ENCODE measurements at regions not wholly inside any gene's neighbourhood (a gene's known extent, or its start where the extent isn't known, plus 50 kb on each side); places are given as distances from the start of the nearest gene placed in this dataset.

GRCh38 chr3:117616227-117616626 is 906.6 kb downstream of the TUSC7 start:
- no peak for DNase-seq (ENCODE audit: low read depth)

- no peak for DNase-seq (ENCODE audit: low read depth)
Observed at GRCh38 chr3:117617906-117618305, 908.3 kb downstream of the TUSC7 start.

DNA sequence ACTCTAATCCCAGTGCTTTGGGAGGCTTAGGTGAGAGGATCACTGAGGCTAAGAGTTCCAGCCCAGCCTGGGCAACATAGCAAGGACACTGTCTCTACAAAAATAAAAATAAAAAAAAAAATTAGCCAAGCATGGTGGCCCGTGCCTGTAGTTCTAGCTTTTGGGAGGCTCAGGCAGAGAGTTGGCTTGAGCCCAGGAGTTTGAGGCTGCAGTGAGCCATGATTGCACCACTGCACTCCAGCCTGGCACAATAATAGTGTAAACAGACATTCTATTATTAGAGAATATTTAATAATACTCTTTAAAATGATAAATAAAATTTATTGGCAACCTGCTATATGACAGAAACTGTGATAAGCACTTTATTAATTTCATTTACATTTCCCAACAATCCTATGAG is 908.9 kb downstream of the TUSC7 start:
- DNase-seq (ENCODE audit: low read depth), result no peak

DNA sequence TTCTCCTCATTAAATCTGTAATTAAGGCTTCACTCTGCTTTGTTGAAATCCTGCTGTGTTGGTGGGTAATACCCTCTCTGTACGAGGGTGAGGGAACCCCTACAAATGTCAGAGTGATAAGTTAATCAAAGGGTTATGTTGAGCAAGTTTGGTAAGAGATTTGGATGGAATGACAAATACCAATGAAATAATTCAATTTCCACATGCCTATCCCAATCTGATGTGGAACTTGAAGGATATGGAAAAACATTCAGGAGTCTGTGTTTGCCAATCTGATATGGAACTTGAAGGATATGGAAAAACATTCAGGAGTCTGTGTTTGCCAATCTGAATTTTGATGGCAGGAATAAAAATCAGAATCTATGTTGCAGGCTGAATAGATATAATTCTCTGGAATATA is 910.2 kb downstream of the TUSC7 start:
- no peak for DNase-seq (ENCODE audit: low read depth)

- DNase-seq (ENCODE audit: low read depth), result peak; percentile 68
Observed at GRCh38 chr3:117622171-117622841, 912.7 kb downstream of the TUSC7 start.

DNA sequence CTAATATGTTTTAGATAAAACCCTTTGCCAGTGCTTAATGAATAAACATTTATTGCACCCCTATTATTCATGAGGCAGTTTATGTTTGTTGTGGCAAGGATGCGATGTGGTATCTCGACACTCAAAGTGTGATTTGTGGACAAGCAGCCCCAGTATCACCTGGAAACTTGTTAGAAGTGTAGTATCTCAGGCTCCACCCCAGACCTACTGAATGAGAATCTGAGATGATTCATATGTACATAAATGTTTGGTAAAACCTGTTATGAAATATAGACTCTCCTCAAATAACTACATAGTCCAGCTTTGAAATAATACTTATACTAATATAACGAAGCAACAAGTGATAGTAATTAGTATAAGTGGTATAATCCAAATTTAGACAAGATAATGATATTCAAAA is 914.8 kb downstream of the TUSC7 start:
- no peak for DNase-seq (ENCODE audit: low read depth)

DNA sequence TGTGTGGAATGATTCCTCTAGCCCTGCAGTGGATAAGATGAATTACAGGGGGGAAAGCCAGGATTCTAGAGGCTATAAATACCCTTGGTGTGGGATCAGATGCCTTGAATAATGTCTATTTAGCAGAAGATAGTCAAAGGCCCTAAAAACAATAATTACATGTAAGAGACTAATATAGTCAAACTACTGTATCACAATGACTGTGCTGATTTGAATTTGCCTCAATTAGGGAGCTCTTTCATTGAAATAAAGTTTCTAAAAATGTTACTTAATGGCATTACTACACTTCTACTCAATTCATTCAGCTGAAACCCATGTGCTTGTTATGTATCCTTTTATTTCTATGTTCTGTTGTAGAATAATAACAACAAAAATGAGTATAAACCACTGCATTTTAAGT is 915.6 kb downstream of the TUSC7 start:
- no peak for DNase-seq (ENCODE audit: low read depth)

DNA sequence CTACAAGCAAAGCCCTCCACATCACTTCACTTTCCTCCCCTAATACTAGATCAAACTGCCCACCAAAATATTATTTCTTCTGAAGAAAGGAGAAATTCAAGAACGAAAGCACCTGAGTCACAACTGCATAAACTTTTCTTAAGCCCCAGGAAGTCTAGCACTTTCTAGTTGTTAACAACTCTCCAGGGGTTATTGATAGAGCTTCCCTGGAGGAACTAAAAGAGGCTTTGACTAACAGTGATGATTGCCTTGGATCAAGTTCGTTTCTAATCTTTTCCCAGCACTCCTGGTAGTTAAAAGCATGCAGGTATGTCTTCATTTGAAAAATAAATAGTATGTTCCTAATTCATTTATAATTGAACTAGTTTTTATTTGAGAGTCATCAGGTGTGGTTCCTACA is 917.0 kb downstream of the TUSC7 start:
- no peak for DNase-seq (ENCODE audit: low read depth)

- peak; percentile 81 for DNase-seq (ENCODE audit: low read depth)
Observed at GRCh38 chr3:117628823-117629291, 919.3 kb downstream of the TUSC7 start.

DNA sequence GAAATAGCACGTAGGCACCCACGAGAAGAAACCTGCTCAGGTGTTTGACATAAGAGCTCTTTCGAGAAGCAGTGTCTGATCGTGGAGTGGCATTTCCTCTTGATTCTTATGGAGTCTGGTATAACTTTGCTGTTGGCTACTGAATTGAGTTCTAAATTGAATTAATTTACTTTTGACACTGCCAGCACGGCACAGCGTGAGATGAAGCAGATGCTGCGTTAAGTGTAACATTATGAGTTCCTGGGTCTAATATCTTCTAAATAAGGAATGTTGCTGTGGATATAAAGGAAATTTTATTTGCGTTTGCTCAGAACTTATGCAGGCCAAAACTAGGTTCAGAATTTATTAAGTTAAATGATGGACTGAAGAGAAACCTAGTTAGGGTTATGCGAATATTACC is 919.9 kb downstream of the TUSC7 start:
- DNase-seq (ENCODE audit: low read depth), result no peak

GRCh38 chr3:117630469-117630868 is 920.9 kb downstream of the TUSC7 start:
- DNase-seq (ENCODE audit: low read depth), result no peak

DNA sequence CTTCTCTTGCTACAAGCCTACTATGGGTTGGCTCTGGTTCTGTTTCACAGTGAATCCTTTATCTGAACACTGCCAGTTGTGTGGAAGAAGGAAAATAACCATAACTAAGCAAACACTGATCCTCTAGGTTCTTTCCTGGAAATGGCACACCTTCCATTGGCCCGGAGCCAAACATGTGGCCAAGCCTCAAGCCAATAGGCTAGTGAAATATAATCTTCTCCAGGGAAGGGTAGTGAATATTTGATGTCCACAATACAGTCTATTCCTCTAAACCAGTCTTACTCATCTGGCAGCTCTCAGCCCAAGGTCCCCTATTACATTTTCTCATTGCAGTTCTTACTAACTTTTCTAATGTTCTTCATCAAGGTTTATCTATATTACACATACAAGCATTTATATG is 921.3 kb downstream of the TUSC7 start:
- DNase-seq (ENCODE audit: low read depth), result no peak

GRCh38 chr3:117631781-117632180 is 922.2 kb downstream of the TUSC7 start:
- DNase-seq (ENCODE audit: low read depth), result no peak

- DNase-seq (ENCODE audit: low read depth), result no peak
Observed at GRCh38 chr3:117632191-117632590, 922.6 kb downstream of the TUSC7 start.

DNA sequence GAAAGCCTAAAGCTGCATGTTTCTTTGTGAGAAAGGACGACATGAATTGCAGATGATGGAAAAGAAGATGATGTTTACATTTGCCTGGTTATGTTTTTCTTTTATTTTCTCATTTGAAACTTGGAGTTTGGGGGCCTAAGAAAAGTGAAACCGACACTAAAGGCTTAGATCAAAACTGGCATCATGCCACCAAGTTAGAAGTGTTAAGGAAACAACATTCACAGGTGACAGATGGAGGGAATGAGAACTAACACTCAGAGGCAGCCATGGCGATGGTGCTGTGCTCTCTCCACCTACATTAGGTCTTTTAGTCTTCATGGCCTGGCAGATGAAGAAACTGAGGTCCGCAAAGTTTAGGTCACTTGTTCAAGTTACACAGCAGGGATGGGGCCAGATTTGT is 923.6 kb downstream of the TUSC7 start:
- no peak for DNase-seq (ENCODE audit: low read depth)

- no peak for DNase-seq (ENCODE audit: low read depth)
Observed at GRCh38 chr3:117637666-117638065, 928.1 kb downstream of the TUSC7 start.

DNA sequence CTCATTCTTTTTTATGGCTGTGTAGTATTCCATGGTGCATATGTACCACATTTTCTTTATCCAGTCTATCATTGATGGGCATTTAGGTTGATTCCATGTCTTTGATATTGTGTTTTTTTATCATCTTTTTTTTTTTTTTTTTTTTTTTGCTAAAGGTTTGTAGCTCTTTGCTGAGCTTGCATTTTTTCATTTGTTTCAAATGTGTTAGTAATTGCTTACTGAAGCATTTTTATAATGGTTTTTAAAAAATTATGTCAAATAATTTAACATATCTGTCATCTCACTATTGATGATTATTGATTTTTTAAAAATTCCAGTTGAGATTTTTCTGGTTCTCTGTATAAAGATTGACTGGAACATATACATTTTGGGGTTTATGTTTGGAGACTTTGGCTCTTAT is 934.6 kb downstream of the TUSC7 start:
- no peak for DNase-seq (ENCODE audit: low read depth)

DNA sequence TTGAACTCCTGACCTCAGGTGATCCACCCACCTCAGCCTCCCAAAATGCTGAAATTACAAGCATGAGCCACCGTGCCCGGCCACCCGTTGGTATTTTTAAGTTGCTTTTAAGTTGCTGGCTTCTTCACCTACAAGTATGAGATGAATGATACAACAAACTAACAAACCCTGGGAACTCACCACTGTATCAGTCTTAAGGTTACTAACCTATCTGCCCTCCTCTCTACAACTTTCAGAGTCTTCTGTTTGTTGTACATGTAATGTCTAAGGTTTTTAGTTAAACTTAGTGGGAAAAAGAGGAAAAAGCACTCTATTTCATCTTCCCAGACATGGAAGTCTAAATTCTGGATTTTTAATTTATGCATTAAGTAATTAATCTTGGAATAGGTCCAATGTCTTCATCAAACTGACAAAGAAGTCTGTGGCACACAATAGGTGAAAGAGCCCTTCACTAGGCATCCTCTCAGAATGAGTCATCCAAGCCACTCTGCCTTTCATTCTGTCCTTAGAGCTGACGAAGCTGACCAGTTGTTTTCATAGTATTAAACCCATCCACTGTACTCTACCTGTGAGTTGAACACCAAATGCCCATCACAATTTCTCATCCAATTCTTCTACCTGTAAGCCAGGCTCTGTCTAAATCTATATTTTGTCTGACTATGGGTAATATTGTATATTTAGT is 936.1 kb downstream of the TUSC7 start:
- DNase-seq (ENCODE audit: low read depth), result no peak

DNA sequence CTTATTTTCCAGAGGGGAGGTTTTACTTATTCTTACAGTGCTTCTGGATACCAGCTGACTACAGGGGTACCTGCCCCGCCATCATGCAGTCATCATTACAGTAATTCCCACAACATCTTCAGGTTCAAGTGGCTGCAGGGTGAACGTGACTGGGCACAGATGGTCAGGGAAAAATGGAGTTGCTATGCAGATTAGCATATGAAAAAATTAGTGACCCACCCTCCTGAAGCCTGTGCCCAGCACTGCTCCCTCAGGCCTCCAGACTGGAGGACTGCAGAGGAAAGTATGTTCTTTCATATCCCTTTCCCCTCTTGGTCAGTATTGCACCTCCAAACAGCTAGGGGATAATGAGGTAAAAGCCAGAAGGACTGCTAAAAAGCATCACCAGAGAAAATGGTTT is 937.9 kb downstream of the TUSC7 start:
- no peak for DNase-seq (ENCODE audit: low read depth)

DNA sequence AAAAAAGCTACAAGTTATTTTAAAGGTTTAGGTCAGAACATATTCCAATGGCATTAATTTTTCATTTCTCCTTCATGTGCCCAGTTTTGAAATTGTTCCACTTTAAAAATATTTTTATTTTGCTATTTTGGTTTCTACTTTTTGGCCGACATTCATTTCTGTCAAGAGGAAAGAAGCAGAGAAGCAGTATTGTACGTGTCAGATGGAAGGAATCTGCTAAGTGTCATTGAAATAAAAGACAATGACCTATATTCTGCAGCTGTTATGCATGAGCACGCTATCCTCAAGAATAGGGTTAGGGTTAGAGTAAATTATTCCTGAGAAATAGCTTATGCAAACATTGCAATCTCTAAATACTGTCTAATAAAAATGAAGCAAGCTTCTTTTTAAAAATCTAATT is 941.7 kb downstream of the TUSC7 start:
- DNase-seq (ENCODE audit: low read depth), result no peak

GRCh38 chr3:117656391-117656790 is 946.8 kb downstream of the TUSC7 start:
- DNase-seq (ENCODE audit: low read depth), result no peak

DNA sequence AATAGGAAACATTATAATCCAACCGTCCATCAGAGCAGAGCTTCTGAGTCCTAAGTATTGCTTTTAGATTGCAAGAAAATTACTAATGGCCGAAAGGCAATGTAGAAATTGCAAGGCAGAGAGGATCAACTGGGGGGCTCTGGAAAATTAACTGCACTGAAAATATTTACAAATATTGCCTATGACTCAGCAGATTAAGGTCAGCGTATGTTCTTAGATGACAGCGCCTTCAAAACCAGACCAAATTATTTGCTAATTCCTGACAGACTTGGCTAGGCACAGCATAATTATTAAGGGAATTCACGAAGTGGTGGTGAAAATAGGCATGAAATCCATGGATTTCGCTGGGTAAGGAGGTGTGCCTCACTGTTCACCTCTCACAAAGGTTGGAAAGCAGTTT is 947.7 kb downstream of the TUSC7 start:
- DNase-seq (ENCODE audit: low read depth), result no peak

DNA sequence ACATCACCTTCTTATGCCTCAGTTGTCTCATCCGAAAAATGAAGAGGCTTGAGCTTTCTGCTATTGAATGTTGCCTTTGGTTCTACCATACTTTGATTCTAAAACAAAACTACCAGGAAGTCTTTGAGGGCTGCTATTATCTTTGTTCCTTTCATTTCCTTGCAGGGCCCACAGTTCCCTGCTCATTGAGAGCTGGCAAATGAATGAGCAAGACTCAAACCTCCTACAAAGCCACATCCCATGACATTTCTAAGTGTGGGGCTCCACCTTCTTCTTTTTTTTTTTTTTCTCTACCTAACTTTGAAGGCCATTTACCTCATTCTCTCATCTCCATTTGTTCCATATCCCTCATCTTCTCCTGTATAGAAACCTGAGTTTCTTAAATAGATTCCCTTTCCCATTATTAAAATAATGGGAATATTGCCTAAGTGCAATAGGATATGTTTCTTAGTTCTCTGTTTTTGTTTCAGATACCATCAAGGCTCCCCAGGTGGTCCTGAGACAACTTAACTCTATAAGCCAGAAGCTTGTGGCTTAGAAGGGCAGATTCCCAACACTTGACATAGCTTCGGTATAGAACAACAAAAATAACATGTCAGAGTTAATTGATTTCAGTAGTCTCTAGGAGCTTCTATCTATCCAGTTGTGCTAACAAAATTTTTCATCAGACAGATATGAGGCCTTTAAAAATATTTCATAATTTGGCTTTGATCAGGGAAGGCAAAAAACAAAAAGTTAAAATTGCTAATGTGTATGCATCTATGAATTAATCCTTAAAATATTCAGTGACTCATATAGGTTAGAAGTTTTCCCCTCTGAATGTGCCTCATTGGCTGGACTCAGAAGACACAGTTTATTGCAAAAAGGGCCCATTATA is 951.6 kb downstream of the TUSC7 start:
- peak; percentile 54 for DNase-seq (ENCODE audit: low read depth)
